Activated CD4-positive, alpha-beta memory T cell treated with anti-CD3 and anti-CD28 coated beads, Interleukin-2, amount 10 ng/mL, durations not matched to agents 7 days and 5 days (primary cell): ENCODE measurements at regions not wholly inside any gene's neighbourhood (a gene's known extent, or its start where the extent isn't known, plus 50 kb on each side); places are given as distances from the start of the nearest gene placed in this dataset.

Experiments
- CTCF ChIA-PET: fragments of 350-600 bp; sonication (Branson Sonifier 250); formaldehyde crosslinking; loops from one replicate; lab custom pipeline; 2021; ENCODE audit warnings: antibody characterized with exemption, inconsistent platforms; lab: Charles Lee
- POLR2A ChIA-PET: fragments of 350-600 bp; sonication (Branson Sonifier 250); formaldehyde crosslinking; loops from one replicate; lab custom pipeline; 2021; ENCODE audit warnings: antibody characterized with exemption; lab: Charles Lee
- DNase-seq: peaks from one replicate; pipeline ENCODE4 v3.0.0-alpha.2; 2020
- H3K27ac Mint-ChIP-seq: one replicate; pipeline ENCODE4 v1.8.0; 2021; ENCODE audit warnings: mild to moderate bottlenecking, mixed read lengths
- H3K27me3 Mint-ChIP-seq: one replicate; pipeline ENCODE4 v1.8.0; 2021; ENCODE audit warnings: mixed read lengths
- H3K36me3 Mint-ChIP-seq: one replicate; pipeline ENCODE4 v1.8.0; 2021; ENCODE audit warnings: low read depth, mixed read lengths
- H3K4me1 Mint-ChIP-seq: one replicate; pipeline ENCODE4 v1.8.0; 2021; ENCODE audit warnings: mixed read lengths
- H3K4me3 Mint-ChIP-seq: one replicate; pipeline ENCODE4 v1.8.0; 2021; ENCODE audit warnings: mild to moderate bottlenecking, mixed read lengths
- H3K9me3 Mint-ChIP-seq: one replicate; pipeline ENCODE4 v1.8.0; 2021; ENCODE audit warnings: mixed read lengths

DNA sequence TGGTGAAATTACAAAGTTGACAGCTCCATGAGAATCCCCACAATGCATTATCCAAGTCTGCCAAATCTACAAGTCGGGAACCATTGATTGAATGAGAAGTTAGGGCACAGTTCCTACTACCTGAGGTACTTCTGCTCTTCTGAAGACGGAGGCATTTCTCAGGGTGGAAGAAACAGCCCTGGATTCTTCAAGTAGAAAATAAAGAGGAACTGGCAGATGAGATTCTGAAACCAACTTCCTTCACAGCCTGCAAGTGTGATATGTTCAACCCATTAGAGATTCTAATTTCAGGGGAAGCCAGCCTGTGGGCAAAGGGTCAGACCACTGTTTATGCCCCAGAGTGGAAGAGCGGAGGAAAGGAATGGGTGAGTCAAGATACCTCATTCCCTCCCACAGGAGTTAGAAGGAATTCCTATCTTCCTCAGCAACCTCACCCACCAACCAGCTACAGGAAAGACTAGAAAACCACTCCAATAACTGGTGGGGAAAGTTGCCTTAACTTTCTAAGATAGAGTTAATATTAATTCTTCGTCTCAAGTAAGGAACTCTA is 50.5 kb upstream of the BMPER start:
- DNase-seq = no peak
- ChIA-PET CTCF (no interaction called here), POLR2A (no interaction called here)
- H3K4me1 Mint-ChIP-seq = no peaks in the 10 kb centered on the region
- H3K27me3 Mint-ChIP-seq = no peaks in the 10 kb centered on the region
- H3K9me3 Mint-ChIP-seq = no peaks in the 10 kb centered on the region
- H3K27ac Mint-ChIP-seq = no peak overlapping the region
- no peak overlapping the region for H3K4me3 Mint-ChIP-seq
- no peaks in the 10 kb centered on the region for H3K36me3 Mint-ChIP-seq
